ENCODE measurements at regions not wholly inside any gene's neighbourhood (a gene's known extent, or its start where the extent isn't known, plus 50 kb on each side); places are given as distances from the start of the nearest gene placed in this dataset.

- H3K79me2 ChIP-seq (ENCODE audit: control insufficient read depth, insufficient read depth, low read length): no peaks in the 10 kb centered on the region
- no peaks in the 10 kb centered on the region for H4K20me1 ChIP-seq (ENCODE audit: control insufficient read depth, extremely low read depth, insufficient read depth, low read length)
- no peak overlapping the region for H3K4me3 ChIP-seq (ENCODE audit: control insufficient read depth in 2 of 3, extremely low read depth in 1 of 3, insufficient read depth in 2 of 3, low read depth in 1 of 3, low read length in 3 of 3)
- no peaks in the 10 kb centered on the region for H3K27me3 ChIP-seq (ENCODE audit: control insufficient read depth, extremely low read depth, insufficient read depth, low read length)
- H3K9me1 ChIP-seq (ENCODE audit: control insufficient read depth, extremely low read depth, insufficient read depth, low read length): no peaks in the 10 kb centered on the region
- no peaks in the 10 kb centered on the region for H3K36me3 ChIP-seq (ENCODE audit: control insufficient read depth in 2 of 2, extremely low read depth in 1 of 2, insufficient read depth in 2 of 2, low read length in 2 of 2)
- no peaks in the 10 kb centered on the region for H3K4me1 ChIP-seq (ENCODE audit: control insufficient read depth, extremely low read depth, insufficient read depth, low read length)
- no peak overlapping the region for H3K9ac ChIP-seq (ENCODE audit: control insufficient read depth, extremely low read depth, insufficient read depth, low read length)
- no peak for TF ChIP-seq CTCF (optimal IDR thresholded peaks at IDR 0.05 in 1 of 3, IDR thresholded peaks at IDR 0.05 in 1 of 3, conservative IDR thresholded peaks at IDR 0.05 in 1 of 3; ENCODE audit: extremely low read depth in 1 of 3, insufficient read depth in 2 of 3, low read length in 3 of 3)
- TF ChIP-seq EZH2 (IDR thresholded peaks at IDR 0.05; ENCODE audit: low read length): no peak
- H3K27ac ChIP-seq (ENCODE audit: control insufficient read depth, insufficient read depth, low read length): no peak overlapping the region
- no peak for FAIRE-seq
- dilution Hi-C loops (cut with MboI; ENCODE audit: extremely low pct_ligation_motif_present, low sequenced_read_pairs): no loop called here
- no peak overlapping the region for H2AFZ ChIP-seq (ENCODE audit: control insufficient read depth, low read length)
- no peak for DNase-seq (ENCODE audit: low read depth, low spot score)
- H3K4me2 ChIP-seq (ENCODE audit: control insufficient read depth, extremely low read depth, insufficient read depth, low read depth, low read length): no peak overlapping the region
- peaks cover 4% of the 10 kb centered on the region for H3K9me3 ChIP-seq (ENCODE audit: control insufficient read depth, low read depth, low read length)
Observed at GRCh38 chr13:111047326-111047725, 67.8 kb upstream of the ARHGEF7 start.

- Histone ChIP-seq H3K4me1 (ENCODE audit: control insufficient read depth, extremely low read depth, insufficient read depth, low read length) (no peaks in the 10 kb centered on the region), H3K9me1 (ENCODE audit: control insufficient read depth, extremely low read depth, insufficient read depth, low read length) (no peaks in the 10 kb centered on the region), H3K36me3 (ENCODE audit: control insufficient read depth in 2 of 2, extremely low read depth in 1 of 2, insufficient read depth in 2 of 2, low read length in 2 of 2) (no peaks in the 10 kb centered on the region), H3K9me3 (ENCODE audit: control insufficient read depth, low read depth, low read length) (peaks cover 4% of the 10 kb centered on the region), H3K4me3 (ENCODE audit: control insufficient read depth in 2 of 3, extremely low read depth in 1 of 3, insufficient read depth in 2 of 3, low read depth in 1 of 3, low read length in 3 of 3) (no peak overlapping the region), H2AFZ (ENCODE audit: control insufficient read depth, low read length) (no peak overlapping the region), H3K27ac (ENCODE audit: control insufficient read depth, insufficient read depth, low read length) (no peak overlapping the region), H3K4me2 (ENCODE audit: control insufficient read depth, extremely low read depth, insufficient read depth, low read depth, low read length) (no peak overlapping the region), H3K79me2 (ENCODE audit: control insufficient read depth, insufficient read depth, low read length) (no peaks in the 10 kb centered on the region), H3K27me3 (ENCODE audit: control insufficient read depth, extremely low read depth, insufficient read depth, low read length) (no peaks in the 10 kb centered on the region), H3K9ac (ENCODE audit: control insufficient read depth, extremely low read depth, insufficient read depth, low read length) (no peak overlapping the region), H4K20me1 (ENCODE audit: control insufficient read depth, extremely low read depth, insufficient read depth, low read length) (no peaks in the 10 kb centered on the region)
- FAIRE-seq: no peak
- TF ChIP-seq EZH2 (IDR thresholded peaks at IDR 0.05; ENCODE audit: low read length) (no peak), CTCF (optimal IDR thresholded peaks at IDR 0.05 in 1 of 3, IDR thresholded peaks at IDR 0.05 in 1 of 3, conservative IDR thresholded peaks at IDR 0.05 in 1 of 3; ENCODE audit: extremely low read depth in 1 of 3, insufficient read depth in 2 of 3, low read length in 3 of 3) (no peak)
- DNase-seq (ENCODE audit: low read depth, low spot score): no peak
- dilution Hi-C loops (cut with MboI; ENCODE audit: extremely low pct_ligation_motif_present, low sequenced_read_pairs): no loop called here
Observed at GRCh38 chr13:111046590-111047141, 68.4 kb upstream of the ARHGEF7 start.
